IMR-90 (cell line): ENCODE measurements at regions not wholly inside any gene's neighbourhood (a gene's known extent, or its start where the extent isn't known, plus 50 kb on each side); places are given as distances from the start of the nearest gene placed in this dataset.
"Not testable (repeated sequence)": the region's sequence is repeated elsewhere in the genome, so short reads cannot be mapped to it uniquely, and the experiment has no call there.

Experiments
- ATAC-seq: fragments of 200-7000 bp; cut with Tn5 transposase; 2 replicates; pipeline ENCODE4 v1.9.1; 2020; ENCODE audit warnings: low read depth, mild to moderate bottlenecking, moderate library complexity
- BruUV-seq: library from RNA; stranded (reverse); fragments of 400-500 nt; replicated peaks from 2 replicates; lab custom pipeline; 2021; lab: Mats Ljungman, UMichigan
- CTCF ChIA-PET: fragments of 300-600 bp; formaldehyde crosslinking; extraction: SDS; loops from one replicate; lab custom pipeline; 2021; ENCODE audit warnings: antibody characterized with exemption; lab: Yijun Ruan, JAX
- POLR2A ChIA-PET: fragments of 300-600 bp; sonication (Branson Sonifier 250); formaldehyde crosslinking; loops from one replicate; lab custom pipeline; 2022; ENCODE audit warnings: antibody characterized with exemption; ENCODE audit not compliant: unreplicated experiment; lab: Charles Lee
- DNase-seq: peaks from one replicate; pipeline ENCODE4 v3.0.0; 2013
- H2AFZ ChIP-seq: replicated peaks from 2 replicates; pipeline ENCODE3; 2013; ENCODE audit warnings: low read length, mild to moderate bottlenecking; ENCODE audit not compliant: poor library complexity
- H2AK5ac ChIP-seq: 2 replicates; pipeline ENCODE4 v1.6.1; 2013; ENCODE audit warnings: low read depth, low read length, inconsistent platforms
- H2AK9ac ChIP-seq: replicated peaks from 2 replicates; pipeline ENCODE3; 2013; ENCODE audit warnings: mild to moderate bottlenecking, low read depth, low read length, moderate library complexity; ENCODE audit not compliant: poor library complexity
- H2BK120ac ChIP-seq: 2 replicates; pipeline ENCODE4 v1.6.1; 2013; ENCODE audit warnings: low read depth, low read length, inconsistent platforms
- H2BK15ac ChIP-seq: 3 replicates; pipeline ENCODE4 v1.6.1; 2013; ENCODE audit warnings: low read depth, low read length, inconsistent platforms
- H2BK20ac ChIP-seq: 2 replicates; pipeline ENCODE4 v1.6.1; 2013; ENCODE audit warnings: low read depth, mild to moderate bottlenecking, inconsistent platforms, low read length, moderate library complexity
- H2BK5ac ChIP-seq: 2 replicates; pipeline ENCODE4 v1.6.1; 2013; ENCODE audit warnings: mild to moderate bottlenecking, low read depth, low read length, inconsistent platforms; ENCODE audit not compliant: poor library complexity, severe bottlenecking
- H3K14ac ChIP-seq: replicated peaks from 2 replicates; pipeline ENCODE4 v1.6.1; 2013; ENCODE audit warnings: low read depth, low read length, inconsistent platforms
- H3K18ac ChIP-seq: 2 replicates; pipeline ENCODE4 v1.6.1; 2013; ENCODE audit warnings: low read depth, low read length, control low read depth
- H3K23ac ChIP-seq: 2 replicates; pipeline ENCODE4 v1.6.1; 2013; ENCODE audit warnings: low read depth, low read length, inconsistent platforms
- H3K27ac ChIP-seq: 2 replicates; pipeline ENCODE4 v1.5.1; 2013; ENCODE audit warnings: mild to moderate bottlenecking, control low read depth, low read length; ENCODE audit not compliant: insufficient read depth
- H3K27me3 ChIP-seq: 2 replicates; pipeline ENCODE4 v1.6.1; 2013; ENCODE audit warnings: low read length; ENCODE audit not compliant: control insufficient read depth, insufficient read depth
- H3K36me3 ChIP-seq: 2 replicates; pipeline ENCODE4 v1.6.1; 2013; ENCODE audit warnings: low read length, mixed read lengths; ENCODE audit not compliant: control insufficient read depth, insufficient read depth
- H3K4ac ChIP-seq: 2 replicates; pipeline ENCODE4 v1.6.1; 2013; ENCODE audit warnings: low read depth, low read length, inconsistent platforms
- H3K4me1 ChIP-seq: 2 replicates; pipeline ENCODE4 v1.6.1; 2013; ENCODE audit warnings: low read length, mixed read lengths; ENCODE audit not compliant: control insufficient read depth, insufficient read depth
- H3K4me2 ChIP-seq: 2 replicates; pipeline ENCODE4 v1.6.1; 2013; ENCODE audit warnings: low read depth, mild to moderate bottlenecking, control low read depth, low read length, moderate library complexity
- H3K4me3 ChIP-seq: 2 replicates; pipeline ENCODE4 v1.5.1; 2013; ENCODE audit warnings: low read depth, mild to moderate bottlenecking, control low read depth, low read length, moderate library complexity; ENCODE audit not compliant: insufficient read depth
- H3K56ac ChIP-seq: 2 replicates; pipeline ENCODE4 v1.6.1; 2013; ENCODE audit warnings: low read length, inconsistent platforms; ENCODE audit not compliant: insufficient read depth; ENCODE audit errors: extremely low read depth
- H3K79me1 ChIP-seq, 2 experiments: 2 replicates each; pipeline ENCODE4 v1.6.1; 2013; ENCODE audit warnings: low read length in 2 of 2, inconsistent platforms in 1 of 2, low read depth in 1 of 2
- H3K9ac ChIP-seq: 2 replicates; pipeline ENCODE4 v1.6.1; 2013; ENCODE audit warnings: low read depth, low read length, control low read depth
- H3K9me1 ChIP-seq: 2 replicates; pipeline ENCODE4 v1.6.1; 2013; ENCODE audit warnings: low read length, inconsistent platforms; ENCODE audit not compliant: insufficient read depth
- H3K9me3 ChIP-seq: 2 replicates; pipeline ENCODE4 v1.6.1; 2013; ENCODE audit warnings: low read length; ENCODE audit not compliant: control insufficient read depth, insufficient read depth
- H4K20me1 ChIP-seq: 2 replicates; pipeline ENCODE4 v1.6.1; 2013; ENCODE audit warnings: low read length, inconsistent platforms; ENCODE audit not compliant: insufficient read depth
- H4K5ac ChIP-seq: 2 replicates; pipeline ENCODE4 v1.6.1; 2013; ENCODE audit warnings: mild to moderate bottlenecking, low read depth, low read length, control low read depth
- H4K8ac ChIP-seq, 2 experiments: 2 replicates each; pipeline ENCODE4 v1.6.1; 2013; ENCODE audit warnings: low read depth in 2 of 2, low read length in 2 of 2, control low read depth in 1 of 2, inconsistent platforms in 1 of 2
- H4K91ac ChIP-seq: 2 replicates; pipeline ENCODE4 v1.6.1; 2013; ENCODE audit warnings: low read depth, low read length, inconsistent platforms; ENCODE audit not compliant: insufficient read depth
- WGBS, 2 experiments: methylation state at CpG; one replicate each; pipeline versions ENCODE4 v1.1.5 to v1.1.7; 2013; ENCODE audit warnings: missing lambda C conversion rate in 2 of 2; ENCODE audit not compliant: insufficient read length in 1 of 2; ENCODE audit errors: extremely low coverage in 2 of 2; 5-methylcytosine and 5-hydroxymethylcytosine counted together
- dilution Hi-C: fragments of 300-500 bp; cut with HindIII; formaldehyde crosslinking; loops from one replicate; pipeline ENCODE4 v1.14.3; 2018; ENCODE audit warnings: low sequenced_read_pairs; ENCODE audit not compliant: unreplicated experiment
- in situ Hi-C: fragments of 300-500 bp; cut with MboI; formaldehyde crosslinking; loops from 3 replicates; pipeline ENCODE4 v1.14.3; 2019; ENCODE audit warnings: low sequenced_read_pairs, inconsistent platforms, mixed read lengths
- intact Hi-C: fragments of 100-400 bp; cut with micrococcal nuclease; formaldehyde crosslinking; loops from 2 replicates; pipeline ENCODE4 v1.10.0; 2022

GRCh38 chr19:27707026-27707425 lies 1505.9 kb downstream of the UQCRFS1 start:
- H2AK5ac ChIP-seq, H3K4me2 ChIP-seq, H2BK5ac ChIP-seq, H3K4me1 ChIP-seq, H3K23ac ChIP-seq, H2BK15ac ChIP-seq, H3K9me3 ChIP-seq, dilution Hi-C loops, H2AK9ac ChIP-seq, H3K56ac ChIP-seq, intact Hi-C loops, H2BK120ac ChIP-seq, H3K9me1 ChIP-seq, BruUV-seq, CTCF ChIA-PET, H3K9ac ChIP-seq, H4K8ac ChIP-seq, H3K79me1 ChIP-seq, in situ Hi-C loops, H4K20me1 ChIP-seq, H4K91ac ChIP-seq, H3K27ac ChIP-seq, H2BK20ac ChIP-seq, H2AFZ ChIP-seq, H3K36me3 ChIP-seq, H3K27me3 ChIP-seq, H3K4me3 ChIP-seq, POLR2A ChIA-PET, H3K14ac ChIP-seq, H4K5ac ChIP-seq, H3K18ac ChIP-seq, H3K4ac ChIP-seq, ATAC-seq, DNase-seq: not testable (repeated sequence)
- WGBS, 2 experiments, result no CpG with 5 or more reads among the region's 3 CpGs
